GM21825 (cell line): ENCODE measurements at regions not wholly inside any gene's neighbourhood (a gene's known extent, or its start where the extent isn't known, plus 50 kb on each side); places are given as distances from the start of the nearest gene placed in this dataset.

Experiments used
- ATAC-seq: cut with Tn5 transposase; IDR thresholded peaks from one replicate; pipeline ENCODE4 v1.9.1; 2021; ENCODE audit warnings: mild to moderate bottlenecking, moderate library complexity; ENCODE audit not compliant: unreplicated experiment

DNA sequence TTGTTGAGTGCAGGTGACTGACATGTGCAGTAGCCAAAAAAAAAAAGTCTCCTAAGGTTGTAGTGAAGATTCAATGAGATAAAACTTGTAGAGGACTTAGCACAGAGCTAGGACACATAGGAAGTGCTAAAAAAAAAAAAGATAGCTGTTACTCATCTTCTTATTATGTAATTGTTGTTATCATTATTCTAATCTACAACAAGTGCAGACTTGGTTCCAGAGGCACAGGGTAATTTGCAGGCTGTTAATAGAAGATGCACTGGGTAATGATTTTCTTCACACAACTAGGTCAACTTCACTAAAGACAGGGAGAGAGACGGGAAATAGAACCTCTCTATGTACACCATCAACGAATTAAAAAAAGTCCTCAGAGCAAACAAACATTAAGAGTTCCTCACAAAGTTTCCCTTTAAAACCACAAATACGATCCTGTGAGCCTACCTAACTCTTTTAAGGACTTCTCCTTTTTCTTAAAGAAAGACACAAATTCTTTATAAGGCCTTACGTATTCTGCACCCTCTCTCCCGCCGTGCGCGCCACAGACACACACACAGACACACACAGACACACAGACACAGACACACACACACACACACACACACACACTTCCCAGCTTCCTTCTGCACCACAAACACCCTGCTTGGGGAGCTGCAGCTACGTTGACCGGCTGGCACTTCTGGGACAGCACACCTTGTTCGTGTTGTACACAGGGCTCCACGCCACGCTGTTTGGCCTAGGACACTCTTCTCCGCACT, 49.8 kb upstream of the GADD45A start:
- ATAC-seq: no peak
